NCI-H146 treated with DMSO at 0.1 percent for 48 hours (cell line): ENCODE measurements at regions not wholly inside any gene's neighbourhood (a gene's known extent, or its start where the extent isn't known, plus 50 kb on each side); places are given as distances from the start of the nearest gene placed in this dataset.
"Not testable (repeated sequence)": the region's sequence is repeated elsewhere in the genome, so short reads cannot be mapped to it uniquely, and the experiment has no call there.

Experiments
- DNase-seq: peaks from one replicate; lab custom pipeline; 2025; ENCODE audit not compliant: unreplicated experiment; lab: John Stamatoyannopoulos, UW

DNA sequence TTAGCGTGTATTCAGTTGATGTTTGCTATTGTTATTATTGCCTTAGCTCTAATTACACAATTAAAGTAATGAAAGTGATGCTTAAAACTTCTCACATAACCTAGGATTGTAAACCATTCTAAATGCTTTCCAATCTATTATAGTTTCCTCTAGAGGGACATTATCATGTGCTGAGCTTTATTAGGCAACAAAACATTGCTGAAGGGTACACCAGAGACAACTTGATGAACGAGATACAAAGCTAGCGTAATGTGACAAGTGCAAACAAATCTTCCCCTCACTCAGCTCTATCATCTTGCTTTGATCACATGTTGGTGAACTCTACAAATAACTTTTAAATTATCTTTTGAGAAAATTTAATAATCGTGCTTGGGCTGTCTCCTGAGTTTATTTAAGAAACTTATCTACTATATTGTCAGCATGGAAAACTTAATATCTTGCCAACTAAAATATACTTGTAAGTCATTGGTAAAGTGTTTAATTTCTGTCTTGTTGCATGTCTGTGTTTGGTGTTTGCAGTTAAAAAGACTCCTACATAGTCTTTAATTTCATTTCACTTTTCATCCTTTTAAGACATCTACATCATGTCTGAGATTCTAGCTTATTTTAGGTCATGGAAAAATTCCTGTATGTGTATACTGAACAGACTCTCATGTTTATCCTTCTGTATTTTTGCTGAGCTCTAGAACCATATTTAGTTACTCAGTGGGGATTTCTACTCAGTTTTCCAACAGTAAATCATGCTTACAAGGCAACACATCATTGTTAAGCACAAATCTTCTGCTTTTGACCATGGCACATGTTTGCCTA, 104.2 kb upstream of the ADAMTS5 start:
- DNase-seq = no peak

DNA sequence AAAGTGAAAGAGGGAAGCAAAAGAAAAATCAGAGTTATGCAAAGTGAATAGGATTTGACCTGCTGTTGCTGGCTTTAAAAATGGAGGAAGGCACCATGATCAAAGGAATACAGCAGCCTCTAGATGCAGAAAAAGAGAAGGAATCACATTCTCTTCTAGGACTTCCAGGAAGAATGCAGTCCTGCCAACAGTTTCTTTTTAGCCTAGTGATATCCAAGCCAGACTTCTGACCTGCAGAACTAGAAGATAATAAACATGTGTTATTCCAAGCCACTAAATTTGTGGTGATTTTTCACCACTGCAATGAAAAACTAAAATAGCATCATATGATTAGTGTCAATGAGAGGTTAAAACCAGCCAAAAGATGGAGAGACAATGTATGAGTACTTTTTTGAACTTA, 101.9 kb upstream of the ADAMTS5 start:
- no peak for DNase-seq

DNA sequence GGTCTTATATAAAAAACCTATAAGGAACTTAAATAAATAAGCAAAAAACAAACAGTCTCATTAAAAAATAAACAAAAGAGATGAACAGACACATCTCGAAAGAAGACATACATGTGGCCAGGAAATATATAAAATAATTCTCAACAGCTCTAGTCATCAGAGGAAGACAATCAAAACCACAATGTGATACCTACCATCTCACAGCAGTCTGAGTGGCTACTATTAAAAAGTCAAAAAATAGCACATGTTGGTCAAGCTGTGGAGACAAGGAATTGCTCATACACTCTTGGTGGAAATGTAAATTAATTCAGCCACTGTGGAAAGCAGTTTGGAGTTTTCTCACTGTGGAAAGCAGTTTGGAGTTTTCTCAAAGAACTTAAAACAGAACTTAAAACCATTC, 100.3 kb upstream of the ADAMTS5 start:
- DNase-seq = no peak

DNA sequence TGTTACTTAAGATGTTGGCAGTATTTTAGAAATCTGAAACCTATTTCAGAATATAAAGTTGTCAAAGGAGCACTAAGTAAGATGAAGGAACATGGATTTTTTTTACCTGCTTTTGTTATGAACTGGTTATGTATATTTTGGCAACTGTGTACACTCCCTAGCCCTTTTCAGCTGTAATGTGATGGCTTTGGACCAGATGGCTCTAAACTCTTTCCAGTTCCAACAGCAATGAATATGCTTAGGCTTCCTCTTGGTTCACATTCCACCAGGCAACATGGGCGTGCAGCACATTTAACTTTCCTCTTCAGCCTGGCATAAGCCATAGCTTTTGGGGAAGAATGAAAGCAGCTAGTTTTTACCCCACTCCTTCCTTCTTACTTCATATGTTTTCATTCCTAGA, 95.6 kb upstream of the ADAMTS5 start:
- no peak for DNase-seq

DNA sequence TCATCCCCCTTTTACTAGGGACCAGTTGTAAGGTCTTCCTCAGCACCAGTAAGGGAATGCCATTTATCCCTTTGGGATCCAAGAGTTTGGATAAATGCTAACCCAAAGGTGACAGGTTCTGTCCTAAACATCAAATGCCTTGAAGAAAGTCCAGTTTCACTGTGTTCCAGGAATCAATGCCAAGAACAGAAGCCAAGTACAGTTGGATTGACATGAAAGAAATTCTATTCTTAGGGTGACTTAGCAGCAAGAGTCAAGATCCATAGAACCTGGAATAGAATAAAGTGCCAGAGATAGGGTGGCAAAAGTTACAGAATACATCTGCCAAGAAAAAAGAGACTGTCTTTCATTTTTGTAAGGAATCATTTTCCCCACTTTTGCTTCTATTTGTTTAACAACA, 94.9 kb upstream of the ADAMTS5 start:
- no peak for DNase-seq

DNA sequence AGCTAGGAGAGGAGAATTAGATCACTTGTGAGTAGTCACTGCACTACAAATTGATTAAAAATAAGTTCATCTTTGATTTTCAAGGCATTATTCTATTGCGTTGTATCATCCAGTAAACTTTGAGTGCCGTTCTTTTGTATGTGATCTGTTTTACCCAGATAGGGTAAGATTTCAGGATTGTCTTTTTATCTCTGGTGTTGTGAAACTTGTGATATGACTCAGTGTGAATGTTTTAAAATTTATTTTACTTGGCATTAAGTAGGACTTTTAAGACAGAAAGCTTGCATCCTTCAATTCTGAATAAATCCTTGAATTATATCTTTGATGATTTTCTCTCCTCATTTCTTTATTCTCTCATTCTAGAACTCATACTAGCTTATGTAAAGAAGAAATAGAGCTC, 93.3 kb upstream of the ADAMTS5 start:
- DNase-seq = no peak

DNA sequence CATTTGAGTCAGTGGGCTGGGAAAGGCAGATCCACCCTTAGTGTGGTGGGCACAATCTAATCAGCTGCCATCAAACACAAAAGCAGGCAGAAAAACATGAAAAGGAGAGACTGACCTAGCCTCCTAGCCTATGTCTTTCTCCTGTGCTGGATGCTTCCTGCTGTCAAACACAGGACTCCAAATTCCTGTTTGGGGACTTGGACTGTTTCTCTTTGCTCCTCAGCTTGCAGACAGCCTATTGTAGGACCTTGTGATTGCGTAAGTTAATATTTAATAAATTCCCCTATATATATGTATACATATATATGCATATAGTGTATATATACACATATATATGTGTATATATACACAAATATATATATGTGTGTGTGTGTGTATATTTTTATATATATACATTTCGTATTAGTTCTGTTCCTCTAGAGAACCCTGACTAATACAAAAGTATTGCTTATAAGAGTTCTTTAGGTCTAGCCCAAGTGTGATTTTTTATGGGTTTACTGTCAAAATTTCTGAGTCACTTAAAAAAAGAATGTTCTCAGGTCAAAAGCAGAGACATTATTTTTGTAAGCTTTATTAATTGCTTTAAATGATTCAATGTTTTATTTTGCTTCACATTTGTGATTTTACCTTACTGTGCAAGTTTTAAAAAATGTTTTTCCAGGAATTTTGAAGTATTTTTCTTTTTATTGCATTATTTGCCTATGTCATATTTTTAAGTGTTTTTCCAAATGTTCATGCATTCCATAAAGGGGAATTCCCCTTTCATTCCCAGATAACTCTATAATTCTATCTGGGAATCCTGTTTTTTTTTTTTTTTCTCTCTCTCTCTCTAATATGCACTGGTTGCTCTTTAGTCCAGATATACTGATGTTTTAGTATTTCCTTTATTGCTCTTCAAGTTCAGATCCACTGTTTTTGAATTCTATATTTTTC, 92.1 kb upstream of the ADAMTS5 start:
- no peak for DNase-seq

DNA sequence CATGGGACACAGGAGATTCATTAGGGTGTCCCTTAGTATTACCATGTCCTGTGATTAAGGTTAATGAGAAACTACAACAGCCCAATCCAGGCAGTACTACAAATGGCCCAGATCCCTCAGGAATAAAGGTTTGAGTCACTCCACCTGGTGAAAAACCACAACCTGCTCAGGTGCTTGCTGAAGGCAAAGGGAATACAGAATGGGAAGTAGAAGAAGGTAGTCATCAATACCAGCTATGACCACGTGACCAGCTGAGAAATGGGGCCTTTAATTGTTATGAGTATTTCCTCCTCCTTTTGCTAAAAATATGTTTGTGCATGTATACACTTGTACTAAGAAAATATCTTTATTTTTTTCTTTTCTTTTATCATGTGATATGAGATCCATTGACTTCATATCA, 91.1 kb upstream of the ADAMTS5 start:
- DNase-seq = no peak

DNA sequence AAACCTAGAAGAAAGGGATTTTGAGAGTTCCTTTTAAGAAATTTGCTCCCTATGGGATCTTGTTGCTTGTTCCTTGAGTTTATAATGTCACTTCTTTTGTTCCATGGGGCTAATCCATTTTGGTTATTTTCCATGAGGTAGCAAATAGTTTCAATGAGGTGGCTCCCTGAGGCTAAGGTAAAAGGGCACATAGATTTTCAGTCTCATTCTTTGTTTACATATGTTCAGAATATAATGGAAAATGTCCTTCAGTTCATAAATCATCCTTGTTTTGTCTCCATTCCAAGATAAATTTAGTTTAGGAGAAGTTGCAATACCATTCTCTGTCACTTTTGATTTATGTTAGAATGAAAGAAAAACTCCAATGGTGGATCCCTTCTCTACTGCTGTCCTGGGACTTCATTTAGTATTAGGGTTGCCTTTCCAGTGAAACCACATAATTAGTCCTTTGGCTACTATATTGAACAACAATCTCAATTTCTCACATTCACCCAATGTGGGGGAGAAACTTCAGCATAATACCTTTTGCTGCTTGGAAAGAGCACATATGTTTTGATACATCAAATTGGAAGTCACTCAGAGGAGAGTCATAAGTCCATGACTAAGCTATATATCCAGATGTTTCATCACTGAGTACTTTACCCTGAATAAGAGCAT, 80.9 kb upstream of the ADAMTS5 start:
- DNase-seq = no peak

DNA sequence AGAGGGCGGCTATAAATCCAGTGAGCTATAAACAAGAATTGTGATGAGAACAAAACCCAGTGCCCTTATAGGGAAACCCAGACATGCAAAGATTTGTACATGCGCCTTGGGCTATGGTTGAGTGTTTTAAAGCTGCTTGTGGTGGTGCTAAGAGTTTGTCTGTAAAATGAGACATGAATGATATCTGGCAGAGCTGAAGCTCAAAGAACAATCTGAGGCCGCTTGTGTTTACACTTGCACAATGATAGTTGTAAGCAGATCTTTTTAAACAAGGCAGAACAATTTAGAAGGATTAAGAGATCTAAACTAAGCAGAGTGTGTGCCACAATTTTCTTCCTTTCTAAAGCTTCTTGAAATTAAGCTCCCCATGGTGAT, 80.4 kb upstream of the ADAMTS5 start:
- DNase-seq = no peak

DNA sequence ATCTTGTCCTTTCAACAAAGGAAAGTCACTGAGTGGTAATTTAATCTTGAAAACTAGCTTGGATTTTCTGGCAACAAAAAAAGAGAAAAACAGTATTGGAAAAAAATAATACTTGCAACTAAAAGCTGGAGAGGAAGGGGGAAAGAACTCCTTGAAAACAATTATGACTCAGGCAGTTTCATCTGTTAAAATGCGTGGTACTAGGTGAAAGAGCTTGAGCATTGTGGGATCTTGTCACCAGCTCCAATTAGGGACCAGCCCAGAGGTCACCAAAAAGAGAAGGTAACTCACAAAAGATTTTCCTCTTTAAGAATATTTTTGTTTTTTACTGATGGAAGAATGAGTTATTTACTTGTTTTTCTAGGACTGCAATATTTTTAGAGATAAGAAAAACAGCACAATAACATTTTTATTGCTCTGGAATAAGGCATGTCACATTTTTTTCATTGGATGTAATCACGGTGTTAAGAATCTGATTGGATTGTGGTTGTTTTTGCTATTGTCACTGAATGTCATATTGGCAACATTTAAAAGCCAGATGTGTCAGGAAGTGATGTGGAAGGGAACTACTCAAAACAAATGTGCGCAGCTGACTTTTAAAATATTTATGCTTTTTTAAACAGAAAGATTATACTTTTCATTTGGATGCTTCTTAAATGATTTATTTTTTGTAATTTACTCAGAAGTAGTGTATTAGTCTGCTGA, 78.5 kb upstream of the ADAMTS5 start:
- no peak for DNase-seq

DNA sequence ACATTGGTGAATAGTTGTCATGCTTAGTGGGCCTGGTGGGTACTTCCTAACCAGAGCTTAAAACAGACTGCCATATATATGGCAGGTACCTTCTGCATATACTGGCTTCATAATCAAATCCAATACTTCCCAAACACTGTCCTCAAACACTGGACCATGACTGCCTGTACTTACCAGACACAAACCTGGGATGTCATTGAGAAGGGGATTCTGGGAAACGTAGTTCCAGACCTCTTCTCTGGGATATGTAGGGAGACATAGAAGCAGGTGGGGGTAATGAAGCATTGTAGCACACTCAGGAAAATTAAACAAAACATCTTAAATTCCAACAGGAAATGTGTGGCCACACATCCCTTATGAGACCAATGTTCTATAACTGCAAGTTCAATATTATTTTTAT, 76.5 kb upstream of the ADAMTS5 start:
- no peak for DNase-seq

DNA sequence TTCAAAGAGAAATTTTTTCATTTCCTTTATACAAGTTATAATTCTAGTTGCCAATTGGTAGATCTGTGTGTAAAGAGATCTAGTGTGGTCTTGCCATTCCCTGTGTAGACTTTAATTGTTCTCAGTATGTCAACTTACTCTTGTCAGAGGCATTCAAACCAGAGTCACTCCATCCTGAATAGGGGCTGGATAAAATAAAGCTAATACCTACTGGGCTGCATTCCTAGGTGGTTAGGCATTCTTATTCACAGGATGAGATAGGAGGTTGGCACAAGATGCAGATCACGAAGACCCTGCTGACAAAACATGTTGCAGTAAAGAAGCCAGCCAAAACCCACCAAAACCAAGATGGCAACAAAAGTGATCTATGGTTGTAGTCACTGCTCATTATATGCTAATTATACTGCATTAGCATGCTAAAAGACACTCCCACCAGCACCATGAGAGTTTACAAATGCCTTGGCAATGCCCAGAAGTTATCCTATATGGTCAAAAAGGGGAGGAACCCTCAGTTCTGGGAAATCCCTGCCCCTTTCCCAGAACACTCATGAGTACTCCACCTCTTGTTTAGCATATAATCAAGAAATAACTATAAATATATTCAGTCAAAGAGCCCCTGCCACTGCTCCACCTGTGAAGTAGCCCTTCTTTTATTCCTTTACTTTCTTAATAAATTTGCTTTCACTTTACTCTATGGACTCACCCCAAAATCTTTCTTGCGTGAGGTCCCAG, 74.0 kb upstream of the ADAMTS5 start:
- DNase-seq = no peak

DNA sequence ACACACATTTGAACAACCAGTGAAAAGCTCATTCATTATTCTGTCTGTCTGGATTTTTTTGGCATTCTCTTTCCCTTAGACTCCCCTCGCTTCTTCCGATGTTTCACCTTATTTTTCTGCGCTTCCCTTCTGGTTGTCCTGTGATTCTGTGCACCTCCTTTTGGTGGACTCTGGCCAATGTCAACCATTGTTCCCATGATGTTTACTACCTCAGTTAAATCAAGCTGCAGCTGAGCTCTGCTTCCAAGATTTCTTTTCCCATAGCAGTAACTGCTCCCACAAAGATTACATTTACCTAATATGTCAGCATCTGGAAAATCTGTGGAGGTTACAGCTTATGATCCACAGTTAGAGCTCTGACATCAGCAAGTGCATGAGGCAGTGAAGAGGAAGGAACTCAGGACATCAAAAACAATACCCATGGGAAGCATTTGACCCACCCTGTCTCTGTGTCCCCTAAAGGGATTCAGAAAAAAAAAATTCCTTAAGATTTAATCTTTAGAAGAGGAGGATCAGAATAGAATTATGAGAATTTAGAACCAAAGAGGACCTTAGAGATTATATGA, 69.9 kb upstream of the ADAMTS5 start:
- DNase-seq = no peak

DNA sequence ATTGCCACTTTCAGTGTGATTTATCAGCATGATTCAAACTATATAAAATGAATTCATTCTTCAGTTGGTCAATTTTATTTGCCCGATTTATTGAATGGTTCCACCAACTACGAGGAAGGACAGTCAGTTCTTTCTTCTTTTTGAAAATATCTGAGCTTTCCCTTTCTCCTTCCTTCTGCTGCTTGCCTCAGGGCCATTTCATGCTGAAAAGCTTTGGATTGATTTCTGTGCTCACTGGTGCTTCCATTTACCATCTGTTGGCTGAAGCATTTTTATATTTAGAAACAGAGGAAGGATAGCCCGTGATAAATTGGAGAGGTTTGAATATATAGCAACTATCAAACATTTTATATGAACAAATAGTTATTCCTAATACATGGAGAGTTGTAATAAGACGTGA, 68.9 kb upstream of the ADAMTS5 start:
- DNase-seq = no peak

DNA sequence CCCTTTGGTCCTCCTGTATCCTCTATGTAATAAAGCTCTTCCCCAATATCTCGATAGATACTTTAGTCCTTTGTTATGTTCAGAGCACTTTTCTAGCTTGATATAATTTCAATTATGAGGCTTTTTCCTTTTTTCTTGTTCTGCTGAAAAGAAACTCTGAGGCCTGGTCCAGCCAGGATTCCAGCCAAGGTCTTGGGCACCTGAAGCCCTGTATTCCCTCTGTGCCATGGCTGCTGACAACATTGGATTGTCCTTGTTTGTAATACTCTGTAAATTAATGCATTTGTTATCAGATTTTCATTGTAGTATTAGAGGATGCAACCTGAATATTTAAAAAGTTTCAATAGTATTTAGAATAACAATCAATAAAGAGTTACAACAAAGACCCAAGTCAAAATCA, 67.9 kb upstream of the ADAMTS5 start:
- no peak for DNase-seq

DNA sequence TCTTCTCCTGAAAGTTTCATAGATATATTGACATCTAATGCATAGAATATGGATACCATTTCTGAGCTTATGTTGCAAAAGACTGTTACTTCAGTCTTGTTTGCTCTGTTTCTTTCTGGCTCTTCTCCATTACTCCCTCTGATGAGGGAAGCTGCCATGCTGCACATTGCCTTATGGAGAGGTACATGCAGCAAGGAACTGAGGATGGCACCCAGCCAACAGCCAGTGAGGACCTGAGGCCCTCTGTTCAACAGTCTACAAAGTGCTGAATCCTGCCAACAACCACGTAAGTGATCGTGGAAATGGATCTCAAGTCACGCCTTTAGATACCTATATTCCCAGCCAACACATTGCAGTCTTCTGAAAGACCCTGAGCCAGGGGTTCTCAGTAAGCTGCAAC, 66.6 kb upstream of the ADAMTS5 start:
- DNase-seq = no peak

DNA sequence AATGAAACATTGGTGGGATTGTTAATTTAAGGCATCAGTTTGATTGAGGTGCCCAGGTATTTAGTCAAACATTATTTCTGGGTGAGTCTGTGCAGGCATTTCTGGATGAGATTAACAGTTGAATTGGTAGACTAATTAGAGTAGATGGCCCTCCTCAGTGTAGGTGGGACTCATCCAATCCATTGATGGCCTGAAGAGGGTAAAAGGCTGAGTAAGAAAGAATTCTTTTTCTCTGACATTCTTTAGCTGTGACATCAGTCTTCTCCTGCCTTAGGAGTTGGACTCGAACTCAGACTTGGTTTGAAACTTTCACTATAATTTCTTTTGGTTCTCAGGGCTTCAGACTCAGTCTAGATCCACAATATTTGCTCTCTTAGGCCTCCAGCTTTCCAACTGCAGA, 59.6 kb upstream of the ADAMTS5 start:
- no peak for DNase-seq

DNA sequence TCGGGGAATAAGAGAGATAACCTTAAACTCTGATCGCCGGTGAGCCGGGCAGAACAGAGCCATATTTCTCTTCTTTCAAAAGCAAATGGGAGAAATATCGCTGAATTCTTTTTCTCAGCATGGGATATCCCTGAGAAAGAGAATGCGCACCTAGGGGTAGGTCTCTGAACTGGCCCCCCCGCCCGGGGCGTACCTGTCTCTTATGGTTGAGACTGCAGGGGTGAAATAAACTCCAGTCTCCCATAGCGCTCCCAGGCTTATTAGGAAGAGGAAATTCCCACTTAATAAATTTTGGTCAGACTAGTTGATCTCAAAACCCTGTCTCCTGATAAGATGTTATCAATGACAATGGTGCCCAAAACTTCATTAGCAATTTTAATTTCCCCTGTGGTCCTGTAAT, 58.8 kb upstream of the ADAMTS5 start:
- DNase-seq = not testable (repeated sequence)

DNA sequence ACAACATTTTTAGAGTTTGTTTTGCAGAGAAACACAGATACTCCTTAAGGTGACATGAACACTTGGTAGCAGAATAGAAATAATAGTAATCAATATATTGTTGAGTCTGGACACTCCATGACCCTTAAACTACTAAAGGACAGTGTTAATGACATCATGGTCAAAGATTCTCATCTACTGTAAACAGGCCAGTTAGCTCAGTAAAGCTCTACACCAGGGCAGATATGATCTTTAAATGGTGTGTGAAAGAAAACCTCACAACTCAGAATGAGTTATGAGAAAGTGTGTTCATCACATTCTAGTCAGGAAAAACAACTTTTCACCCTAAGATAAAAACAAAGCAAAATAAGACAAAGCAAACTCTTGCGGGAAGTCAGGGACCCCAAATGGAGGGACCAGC, 58.1 kb upstream of the ADAMTS5 start:
- DNase-seq = no peak
